SHP77 treated with DMSO at 0.1 percent for 48 hours (cell line): ENCODE measurements at regions not wholly inside any gene's neighbourhood (a gene's known extent, or its start where the extent isn't known, plus 50 kb on each side); places are given as distances from the start of the nearest gene placed in this dataset.
"Not testable (repeated sequence)": the region's sequence is repeated elsewhere in the genome, so short reads cannot be mapped to it uniquely, and the experiment has no call there.

Source experiments
- DNase-seq: peaks from one replicate; lab custom pipeline; 2025; lab: John Stamatoyannopoulos, UW

DNA sequence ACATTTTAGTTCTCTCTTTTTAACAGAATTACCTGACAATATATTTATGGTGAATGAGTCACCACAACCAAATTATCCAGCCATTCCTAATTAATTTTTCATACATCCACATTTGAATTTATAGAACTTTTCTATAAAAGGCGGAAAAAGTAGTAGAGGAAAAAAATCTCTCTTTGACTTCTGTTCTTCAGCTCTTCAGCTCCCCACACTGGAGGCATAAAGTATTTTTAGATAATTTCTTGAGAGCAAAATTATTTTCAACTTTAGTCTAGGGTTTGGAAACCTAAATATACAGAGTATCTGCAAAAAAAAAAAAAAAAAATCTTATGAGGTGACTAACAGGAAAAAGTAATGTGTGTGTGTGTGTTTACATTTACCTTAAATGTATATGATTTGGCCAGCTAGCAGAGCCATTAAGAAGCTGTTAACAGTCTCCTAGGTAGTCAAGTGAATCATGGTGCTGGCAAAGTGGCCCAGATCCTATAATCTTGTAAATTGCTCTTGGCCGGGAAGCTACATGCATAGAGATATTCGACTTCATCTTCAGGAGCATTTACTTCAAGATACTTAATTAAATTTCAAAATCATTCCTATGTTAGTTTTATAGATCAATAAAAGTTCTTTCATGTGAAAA lies 383.1 kb upstream of the STEAP1 start:
- DNase-seq, result no peak

DNA sequence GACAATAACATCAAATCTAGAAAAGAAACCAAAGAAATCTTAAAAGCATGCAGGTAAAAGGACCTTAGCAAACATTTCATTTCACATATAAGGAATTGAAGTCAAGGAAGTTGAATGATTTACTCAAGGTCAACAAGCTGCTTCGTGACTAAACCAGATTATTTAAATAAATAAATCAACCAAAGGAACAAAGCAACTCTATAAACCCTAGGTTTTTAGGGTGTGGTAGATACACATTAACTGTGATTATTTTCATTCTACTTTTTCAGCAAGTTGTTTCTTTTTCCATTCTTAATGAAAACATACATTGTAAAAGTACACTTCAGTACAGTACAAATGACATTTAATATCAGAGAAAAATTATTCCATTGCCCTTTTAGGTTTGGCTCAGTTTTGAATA lies 382.0 kb upstream of the STEAP1 start:
- DNase-seq, result no peak

DNA sequence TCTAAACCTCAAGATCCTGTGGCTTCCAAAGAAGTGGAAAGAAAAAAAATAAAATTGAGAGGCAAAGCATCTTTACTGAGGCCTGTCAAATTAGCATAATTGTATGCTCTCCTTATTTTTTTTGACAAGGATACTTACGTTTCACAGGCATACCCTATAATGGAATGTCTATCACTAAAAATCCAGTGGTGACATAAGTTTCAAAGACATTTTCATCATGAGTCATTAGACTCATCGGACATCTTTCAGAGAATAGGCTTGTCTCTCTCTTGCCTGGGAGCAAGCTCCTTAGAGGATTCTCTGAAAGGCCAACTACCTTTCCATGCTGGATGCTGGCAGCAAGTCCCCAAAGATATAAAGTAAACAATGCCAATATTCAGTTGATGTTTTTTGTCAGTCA lies 380.7 kb upstream of the STEAP1 start:
- DNase-seq, result no peak

- no peak for DNase-seq
Observed at GRCh38 chr7:89775459-89775858, 378.8 kb upstream of the STEAP1 start.

DNA sequence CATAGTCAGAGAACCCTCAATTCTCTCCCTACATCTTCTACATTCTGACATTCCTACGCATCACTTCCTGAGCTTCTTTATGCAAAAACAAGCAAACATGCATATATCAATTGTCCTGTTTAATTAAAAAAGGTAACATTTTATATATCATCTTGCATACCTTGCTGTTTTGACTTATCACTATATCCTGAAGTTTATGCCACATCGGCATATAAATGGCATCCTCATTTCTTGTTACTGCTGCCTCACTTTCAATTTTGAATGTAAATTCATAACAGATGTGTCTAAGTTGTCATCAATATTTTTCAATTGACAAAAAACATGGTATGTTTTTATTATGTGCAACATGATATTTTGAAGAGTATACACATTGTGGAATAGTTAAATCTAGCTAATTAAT lies 377.3 kb upstream of the STEAP1 start:
- no peak for DNase-seq

GRCh38 chr7:89777499-89777898 lies 376.8 kb upstream of the STEAP1 start:
- no peak for DNase-seq

DNA sequence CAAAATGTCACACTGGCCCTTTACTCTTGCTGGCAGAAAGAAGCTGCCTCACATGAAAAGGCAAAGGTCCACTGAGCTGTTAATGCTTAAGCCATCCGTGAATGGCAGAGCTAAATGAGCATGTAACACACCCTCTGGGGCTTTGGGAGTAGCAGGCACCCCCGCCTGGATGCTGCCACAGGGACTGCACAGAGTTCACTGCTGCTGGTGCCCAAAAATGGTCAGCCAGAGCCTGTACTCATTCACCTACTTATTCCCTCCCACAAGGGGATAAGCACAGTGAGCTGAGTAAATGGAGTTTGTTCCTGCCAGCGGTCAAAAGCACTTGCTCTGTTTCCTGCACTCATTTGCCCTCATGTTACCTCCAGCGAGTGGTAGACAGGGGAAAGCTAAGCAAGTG lies 374.0 kb upstream of the STEAP1 start:
- DNase-seq, result no peak

DNA sequence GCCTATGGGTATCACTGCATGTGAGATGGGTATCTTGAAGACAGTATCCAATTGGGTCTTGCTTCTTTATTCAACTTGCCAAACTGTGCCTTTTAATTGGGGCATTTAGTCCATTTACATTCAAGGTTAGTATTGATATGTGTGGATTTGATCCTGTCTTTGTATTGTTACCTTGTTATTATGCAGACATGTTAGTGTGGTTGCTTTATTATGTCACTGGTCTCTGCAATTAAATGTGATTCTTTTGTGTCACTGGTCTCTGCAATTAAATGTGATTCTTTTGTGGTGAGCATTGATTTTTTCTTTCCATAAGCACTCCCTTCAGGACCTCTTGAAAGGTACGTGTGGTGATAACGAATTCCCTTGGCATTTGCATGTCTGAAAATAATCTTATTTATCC lies 357.8 kb upstream of the STEAP1 start:
- DNase-seq, result no peak

DNA sequence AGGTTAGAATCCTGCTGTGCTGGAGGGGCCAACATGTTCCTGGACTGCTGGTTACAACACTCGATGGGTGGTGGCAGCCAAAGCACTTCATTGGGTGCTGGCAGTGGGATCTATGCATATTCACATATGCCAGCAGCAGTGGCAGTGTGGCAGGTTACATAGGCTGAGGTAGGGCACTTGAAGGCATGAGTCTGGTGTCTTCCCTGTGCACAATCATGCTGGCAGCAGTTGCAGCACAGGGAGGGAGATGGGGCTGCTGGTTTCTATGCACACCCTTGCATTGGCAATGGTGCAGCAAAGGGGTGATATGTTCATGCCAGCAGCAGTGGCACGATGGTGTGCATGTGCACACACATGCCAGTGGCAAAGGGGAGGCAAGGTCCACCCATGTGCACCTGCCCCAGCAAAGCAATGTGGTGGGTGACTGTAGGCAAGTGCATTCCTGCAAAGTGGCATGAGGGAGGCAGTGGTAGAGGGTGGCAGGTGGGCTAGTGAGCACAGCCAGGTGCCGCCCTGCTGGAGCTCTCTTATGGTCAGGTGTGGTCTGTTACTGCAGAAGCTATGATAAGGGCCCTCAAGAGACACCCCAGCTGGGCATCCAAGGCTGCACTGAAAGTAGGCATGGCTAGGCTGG lies 356.2 kb upstream of the STEAP1 start:
- DNase-seq, result no peak

GRCh38 chr7:89798599-89798996 lies 355.7 kb upstream of the STEAP1 start:
- DNase-seq, result no peak

- no peak for DNase-seq
Observed at GRCh38 chr7:89800761-89801160, 353.5 kb upstream of the STEAP1 start.

DNA sequence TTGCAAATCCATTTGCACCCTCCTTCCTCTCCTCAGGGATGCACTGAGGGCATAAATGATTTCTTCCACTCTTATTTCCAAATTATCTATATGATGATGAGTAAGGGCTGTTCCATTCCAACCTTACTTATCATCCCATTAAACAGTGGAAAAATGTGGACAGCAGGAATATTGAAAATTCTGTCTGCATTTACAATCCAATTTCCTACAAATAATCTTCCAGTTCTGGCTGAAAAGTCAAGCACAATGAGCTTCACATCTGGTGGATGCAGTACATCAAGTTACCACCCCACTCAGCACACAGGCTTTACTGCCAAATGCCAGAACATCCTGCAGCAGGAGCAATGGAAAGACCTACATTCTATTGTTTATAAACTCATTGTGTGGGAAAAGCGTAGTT lies 345.0 kb upstream of the STEAP1 start:
- DNase-seq, result no peak

- no peak for DNase-seq
Observed at GRCh38 chr7:89813081-89813480, 341.2 kb upstream of the STEAP1 start.

GRCh38 chr7:89826121-89826520 lies 328.1 kb upstream of the STEAP1 start:
- no peak for DNase-seq

DNA sequence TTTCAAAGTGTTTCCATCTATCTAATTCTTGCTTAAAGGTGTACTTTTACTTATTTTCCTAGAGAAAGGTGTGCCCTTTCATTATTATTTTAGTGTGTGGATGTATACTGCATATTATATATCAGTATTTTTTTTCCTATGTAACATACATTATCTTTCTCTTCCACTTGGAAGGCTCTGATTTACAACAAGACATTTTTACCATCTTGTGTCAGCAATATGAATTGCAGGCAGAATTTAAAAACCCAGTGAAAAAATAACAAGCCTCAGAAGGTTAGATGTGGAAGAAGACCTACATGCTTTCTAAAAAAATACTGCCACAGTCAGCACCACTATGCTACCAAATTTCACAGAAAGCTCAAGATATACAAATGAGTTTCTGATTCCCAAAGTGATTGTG lies 327.7 kb upstream of the STEAP1 start:
- DNase-seq, result no peak

DNA sequence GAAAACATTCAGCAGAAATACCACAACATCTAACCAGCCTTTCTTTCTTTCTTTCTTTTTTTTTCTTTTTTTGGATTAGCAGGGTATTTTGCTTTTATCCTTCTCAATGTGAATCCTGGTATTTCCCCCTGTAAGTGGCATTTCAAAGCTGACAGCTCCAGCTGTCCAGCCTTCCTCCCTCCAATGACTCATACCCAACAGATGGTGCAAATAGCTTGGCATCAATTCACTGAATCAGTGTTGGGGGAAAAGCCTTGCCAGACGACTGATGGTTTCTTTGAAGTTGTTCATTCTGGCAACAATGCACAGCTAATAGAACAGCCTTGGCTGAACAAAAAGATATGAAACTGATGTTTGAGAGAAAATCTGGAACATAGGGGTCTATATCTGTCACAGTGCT lies 316.8 kb upstream of the STEAP1 start:
- DNase-seq, result peak; percentile 6

DNA sequence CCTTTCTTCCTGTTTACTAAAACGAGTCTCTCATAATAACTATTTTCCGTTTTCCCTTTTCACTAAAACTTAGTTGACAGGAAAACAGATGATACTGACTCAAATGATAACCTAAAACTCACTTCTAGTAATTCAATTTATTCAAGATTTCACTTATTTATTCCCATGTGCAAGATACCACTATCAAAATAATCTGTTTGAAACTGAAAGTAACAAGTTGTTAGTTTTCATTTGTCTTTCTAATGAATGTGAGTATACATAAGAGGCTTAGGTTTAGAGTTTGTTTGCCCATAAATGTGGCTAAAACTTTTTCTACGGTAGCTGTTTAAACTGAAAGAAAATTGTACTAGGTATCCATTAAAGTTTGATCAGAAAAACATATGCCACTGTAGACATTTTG lies 314.9 kb upstream of the STEAP1 start:
- no peak for DNase-seq

DNA sequence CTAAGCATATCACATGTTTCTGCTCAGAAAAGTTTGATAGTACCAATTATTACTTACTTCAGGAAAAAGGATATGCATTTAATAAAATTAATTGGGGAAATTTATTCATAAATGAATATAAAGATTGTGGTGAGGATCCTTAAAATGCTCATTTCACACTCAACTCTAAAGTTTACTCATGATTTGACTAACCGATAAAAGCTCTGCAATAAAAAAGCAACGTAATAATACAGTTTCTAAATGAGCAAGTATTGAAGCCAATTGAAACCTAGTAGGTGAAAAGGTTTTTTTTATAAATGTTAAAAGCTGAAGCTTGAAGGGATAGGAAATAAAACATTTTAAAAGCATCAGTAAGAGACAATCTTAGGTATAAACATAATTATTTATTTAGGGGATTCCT lies 308.3 kb upstream of the STEAP1 start:
- no peak for DNase-seq

DNA sequence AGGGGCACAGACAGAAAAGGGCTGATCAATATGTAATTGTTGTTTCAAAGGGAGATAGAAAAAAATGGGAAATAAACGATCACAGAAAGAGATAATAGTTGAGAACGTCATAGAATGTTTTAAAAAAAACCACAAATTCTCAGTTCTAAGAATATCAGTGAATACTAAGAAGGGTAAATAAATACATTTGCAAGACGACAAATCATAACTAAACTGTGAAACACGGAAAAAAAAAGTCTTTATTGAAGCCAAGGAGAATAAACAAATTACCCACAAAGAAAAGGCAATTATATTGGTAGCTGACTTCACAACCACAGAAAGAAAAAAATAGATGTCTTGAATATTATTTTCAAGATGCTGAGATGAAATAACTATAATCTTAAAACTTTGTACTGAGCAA lies 305.2 kb upstream of the STEAP1 start:
- DNase-seq, result no peak

DNA sequence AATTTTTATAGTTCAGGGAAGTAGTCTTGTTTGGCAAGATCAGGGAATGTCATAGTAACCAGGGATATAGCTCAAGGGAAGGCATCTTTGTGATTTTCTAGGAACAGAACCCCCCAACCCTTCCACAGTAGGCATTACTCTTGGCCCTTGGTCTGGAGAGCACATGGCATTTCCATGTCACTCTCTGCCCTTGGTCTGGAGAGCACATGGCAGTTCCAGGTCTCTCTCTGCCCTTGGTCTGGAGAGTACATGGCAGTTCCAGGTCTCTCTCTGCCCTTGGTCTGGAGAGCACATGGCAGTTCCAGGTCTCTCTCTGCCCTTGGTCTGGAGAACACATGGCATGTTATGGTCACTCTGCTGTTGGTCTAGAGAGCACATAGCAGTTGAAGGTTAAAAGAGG lies 297.2 kb upstream of the STEAP1 start:
- DNase-seq, result not testable (repeated sequence)

DNA sequence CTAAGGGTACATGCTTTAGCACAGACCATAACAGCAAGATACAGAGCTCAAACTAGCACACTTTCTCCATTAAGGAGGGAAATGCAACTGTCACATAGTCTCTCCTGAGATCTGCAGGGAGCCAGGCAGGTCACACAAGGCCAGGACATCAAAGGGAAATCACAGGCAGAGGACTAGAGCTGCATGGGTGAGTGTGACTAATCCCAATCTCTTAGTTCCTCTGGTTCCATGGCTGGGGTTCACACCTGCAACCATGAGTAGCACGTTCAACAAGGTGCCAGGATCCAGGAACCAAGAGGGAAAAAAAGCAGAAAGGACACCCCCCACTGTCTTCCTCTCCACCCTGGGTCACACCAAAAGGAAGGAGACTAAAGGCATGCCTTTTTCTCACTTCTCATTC lies 296.5 kb upstream of the STEAP1 start:
- DNase-seq, result no peak

DNA sequence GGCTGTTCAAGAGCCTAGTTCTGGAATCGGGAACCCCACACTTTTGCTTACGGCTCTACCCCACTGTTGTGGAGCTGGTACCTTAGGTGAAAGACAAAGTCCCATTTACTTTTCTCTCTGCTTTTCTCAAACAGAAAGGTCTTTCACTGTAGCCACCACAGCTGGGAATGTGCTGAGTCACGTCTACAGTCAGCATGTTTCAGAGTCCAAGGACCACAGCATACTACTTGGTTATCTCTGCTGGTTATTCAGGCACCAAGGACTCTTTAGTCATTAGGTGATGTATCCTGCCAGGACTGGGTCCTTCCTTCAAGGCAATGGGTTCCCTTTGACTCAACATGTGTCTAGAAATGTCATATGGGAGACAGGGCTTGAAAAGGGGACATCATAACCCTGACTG lies 266.8 kb upstream of the STEAP1 start:
- DNase-seq, result no peak

- no peak for DNase-seq
Observed at GRCh38 chr7:89908736-89909135, 245.5 kb upstream of the STEAP1 start.

GRCh38 chr7:89914711-89915110 lies 239.6 kb upstream of the STEAP1 start:
- no peak for DNase-seq
